Hematopoietic multipotent progenitor cell treated with erythropoietin and hydrocortisone succinate and interleukin-3 and kit ligand, for 6 days (in vitro differentiated cells): ENCODE measurements at regions not wholly inside any gene's neighbourhood (a gene's known extent, or its start where the extent isn't known, plus 50 kb on each side); places are given as distances from the start of the nearest gene placed in this dataset.

Experiments used
- DNase-seq: peaks from one replicate; pipeline ENCODE4 v3.0.0-alpha.2; 2015

DNA sequence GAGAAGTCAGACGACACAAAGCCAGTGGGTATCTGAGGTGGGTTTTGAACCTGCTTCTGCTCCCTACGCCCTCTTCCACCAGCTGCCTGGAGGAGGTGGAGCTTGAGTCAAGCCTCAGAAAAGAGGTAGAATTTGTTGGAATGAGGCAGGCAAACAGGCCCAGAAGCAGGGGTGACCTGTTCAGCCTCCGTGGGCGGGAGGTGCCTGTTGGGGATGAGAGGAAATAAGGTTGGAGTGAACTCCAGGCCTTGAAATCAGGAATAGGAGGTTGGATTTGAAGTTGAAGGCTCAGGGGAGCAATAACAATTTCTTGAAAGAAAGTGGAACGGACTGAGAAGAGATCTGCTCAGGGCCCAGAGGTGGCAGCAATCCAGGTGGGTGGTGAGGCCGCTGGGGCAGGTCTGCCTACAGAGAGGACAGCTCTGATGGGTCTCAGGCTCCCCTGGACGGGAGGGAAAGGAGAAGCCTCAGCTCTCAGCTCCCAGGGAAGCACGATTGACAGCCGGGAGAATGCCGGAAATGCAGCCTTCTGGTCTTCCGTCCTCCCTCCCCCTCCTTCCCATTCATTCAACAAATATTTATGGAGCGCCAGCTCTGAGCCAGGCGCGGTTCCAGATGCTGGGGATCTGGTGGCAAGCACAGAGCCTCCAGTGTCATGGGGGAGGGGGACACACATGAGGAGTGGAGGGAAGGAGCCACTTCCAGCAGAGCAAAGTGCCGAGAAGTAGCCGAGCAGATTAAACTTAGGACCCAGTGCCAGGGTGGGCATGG lies 61.9 kb upstream of the CIBAR2 start:
- no peak for DNase-seq

DNA sequence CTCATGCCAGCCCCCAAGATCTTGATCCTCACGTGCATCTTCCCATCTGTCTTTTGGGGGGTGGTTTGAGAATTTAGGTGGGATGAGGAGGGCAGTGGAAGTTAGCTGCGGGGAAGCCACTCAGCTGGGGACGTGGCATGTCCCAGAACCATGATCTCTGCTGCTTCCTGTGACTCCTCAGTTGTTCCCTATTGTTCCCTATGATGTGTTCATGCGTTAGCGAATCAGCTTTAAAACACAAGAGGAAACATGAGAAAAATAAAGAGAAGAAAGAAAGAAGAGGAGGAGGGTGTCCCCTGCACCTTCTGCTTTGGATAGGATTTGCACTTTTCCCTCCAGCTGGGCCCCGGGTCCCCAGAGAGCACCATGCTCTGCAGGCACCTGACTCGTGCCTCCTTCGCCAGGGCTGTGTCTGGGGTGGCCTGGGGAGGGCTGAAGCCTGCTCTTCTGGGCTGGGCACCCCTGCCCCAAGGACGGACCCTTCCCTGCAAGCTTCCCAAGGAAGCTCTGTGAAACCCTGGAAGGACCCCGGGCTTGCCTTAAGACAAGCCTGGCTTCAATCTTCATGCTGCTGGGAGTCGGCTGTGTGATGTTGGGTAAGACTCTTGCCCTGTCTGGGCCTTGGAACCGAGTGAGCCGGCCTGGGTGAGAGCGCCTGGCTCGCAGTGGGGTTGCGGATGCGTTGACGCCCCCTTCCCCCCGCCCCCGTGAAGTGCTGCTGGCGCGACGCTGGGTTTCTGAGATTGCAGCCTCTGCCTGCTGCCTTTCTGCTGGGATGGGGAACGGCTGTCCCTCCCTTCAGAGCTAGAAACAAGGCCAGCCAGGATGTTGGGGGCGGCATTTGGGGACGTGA lies 62.8 kb upstream of the CIBAR2 start:
- DNase-seq = no peak

DNA sequence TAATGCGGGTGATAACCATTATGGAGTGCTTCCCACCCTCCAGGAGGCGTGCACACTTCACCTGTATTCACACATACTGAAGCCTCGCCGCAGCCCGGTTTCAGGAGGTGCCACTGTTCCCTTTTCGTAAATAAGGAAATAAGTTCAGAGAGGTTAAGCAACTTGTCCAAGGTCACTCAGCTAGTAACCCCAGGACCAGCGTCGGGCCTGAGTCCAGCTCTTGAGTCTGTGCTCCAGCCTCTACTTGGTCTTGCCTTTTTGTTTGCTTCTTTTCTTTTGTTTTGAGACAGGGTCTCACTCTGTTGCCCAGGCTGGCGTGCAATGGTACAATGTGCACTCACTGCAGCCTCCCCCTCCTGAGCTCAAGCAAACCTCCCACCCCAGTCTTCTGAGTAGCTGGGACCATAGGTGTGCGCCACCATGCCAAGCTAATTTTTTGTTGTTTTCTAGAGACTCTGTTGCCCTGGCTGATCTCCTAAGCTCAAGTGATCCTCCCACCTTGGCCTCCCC lies 63.5 kb upstream of the CIBAR2 start:
- no peak for DNase-seq

DNA sequence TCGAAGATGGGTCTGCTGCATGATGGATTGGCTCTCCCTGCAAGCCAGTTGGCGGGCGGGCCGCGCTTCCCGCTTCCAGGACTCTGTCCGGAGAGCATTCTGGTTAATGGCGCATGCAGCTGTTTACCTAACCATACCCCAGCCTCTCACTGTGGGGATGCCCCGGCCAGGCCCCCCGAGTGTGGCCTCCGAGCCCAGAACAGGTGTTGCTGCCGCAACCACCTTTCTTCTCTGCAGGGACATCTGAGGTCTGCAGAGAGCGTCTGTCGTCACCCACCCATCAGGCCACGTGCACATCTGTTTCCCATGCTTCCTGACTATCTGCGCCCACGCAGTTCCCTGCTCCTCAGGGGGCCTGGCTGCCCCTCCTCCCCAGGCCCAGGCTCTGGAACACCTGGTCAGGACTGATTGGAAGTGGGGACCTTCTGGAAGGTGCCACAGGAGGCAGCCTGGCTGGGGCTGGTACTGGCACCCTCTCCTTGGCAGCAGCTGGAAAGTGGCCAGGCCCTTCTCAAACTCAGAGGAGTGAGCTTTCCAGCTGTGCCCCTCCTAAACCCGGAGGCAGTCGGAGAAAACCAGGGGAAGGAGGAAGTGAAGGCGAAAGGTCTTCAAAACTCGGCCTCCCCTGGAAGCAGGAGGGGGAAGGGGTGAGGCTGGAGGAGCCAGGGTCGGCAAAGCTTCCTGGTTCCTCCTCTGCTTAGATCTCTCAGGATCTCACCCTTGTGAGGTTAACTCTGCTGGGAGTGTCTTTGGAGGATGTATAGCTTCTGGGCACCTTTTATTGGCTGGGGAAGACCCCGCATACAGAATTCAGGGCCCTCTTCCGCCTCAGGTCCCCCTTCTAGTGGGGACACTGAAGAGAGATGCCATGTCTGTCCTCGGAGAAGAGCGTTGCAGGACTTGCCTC lies 64.5 kb upstream of the CIBAR2 start:
- DNase-seq = no peak

DNA sequence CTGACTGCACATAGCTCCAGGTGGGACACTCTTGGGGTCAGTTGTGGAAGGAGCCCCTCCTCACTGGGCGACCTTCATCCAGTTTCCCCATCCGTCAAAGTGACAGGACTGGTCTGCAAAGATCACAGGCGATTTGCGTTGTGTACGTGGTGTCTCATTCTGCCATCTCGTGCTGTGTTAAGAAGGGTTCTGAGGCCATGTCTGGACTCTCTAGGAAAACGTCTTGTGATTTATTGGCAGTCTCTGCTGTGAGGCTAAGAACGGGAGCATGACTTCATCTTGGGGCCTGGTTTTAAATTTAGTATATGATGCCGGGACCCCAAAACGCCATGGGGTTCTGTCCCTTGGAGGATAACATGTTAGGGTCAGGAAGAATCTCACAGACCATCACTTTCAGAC lies 65.2 kb upstream of the CIBAR2 start:
- no peak for DNase-seq

DNA sequence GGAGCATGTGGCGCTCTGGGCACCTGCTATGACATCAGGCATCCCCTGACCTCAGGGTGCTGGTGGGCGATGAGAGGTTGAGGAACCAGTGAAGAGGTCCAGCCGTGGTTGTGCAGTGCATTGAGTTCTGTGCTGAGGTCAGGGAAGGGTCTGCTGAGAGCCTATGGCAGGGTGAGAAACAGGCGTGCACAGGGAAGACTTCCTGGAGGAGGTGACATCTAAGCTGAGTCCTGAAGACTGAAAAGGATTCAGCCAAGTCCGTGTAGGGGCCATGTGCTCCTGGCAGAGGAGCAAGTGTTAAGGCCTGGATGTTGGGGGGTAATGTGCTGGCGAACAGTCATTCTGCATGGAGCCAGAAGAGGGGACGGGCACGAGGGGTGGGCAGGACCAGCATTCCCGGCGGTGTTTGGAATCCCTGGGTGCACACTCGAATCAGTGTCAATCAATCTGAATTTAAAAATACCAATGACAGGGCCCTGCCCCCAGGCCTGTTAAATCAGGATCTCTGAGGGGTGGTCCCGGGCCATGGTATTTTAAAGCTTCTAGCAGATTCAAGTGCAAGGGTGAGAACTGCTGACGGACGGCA lies 65.8 kb upstream of the CIBAR2 start:
- DNase-seq = no peak

DNA sequence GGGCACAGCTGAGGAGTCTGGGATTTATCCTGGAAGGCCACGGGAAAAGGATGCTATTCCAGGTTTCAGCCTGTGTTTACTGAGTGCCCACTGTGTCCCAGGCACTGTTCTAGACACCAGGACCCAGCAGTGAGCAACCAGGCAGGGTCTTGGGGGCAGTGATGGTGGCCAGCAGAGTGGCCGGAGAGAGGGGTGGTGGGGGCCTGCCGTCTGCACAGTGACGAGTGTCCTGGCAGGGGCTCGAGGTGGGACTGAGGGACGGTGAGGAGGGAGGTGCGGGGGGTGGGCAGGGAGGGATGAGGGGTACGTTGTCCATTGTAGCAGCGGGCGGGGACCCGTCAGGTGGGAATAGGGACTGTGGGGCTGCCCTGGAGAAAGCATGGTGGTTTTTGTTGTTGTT lies 66.3 kb upstream of the CIBAR2 start:
- DNase-seq = no peak

DNA sequence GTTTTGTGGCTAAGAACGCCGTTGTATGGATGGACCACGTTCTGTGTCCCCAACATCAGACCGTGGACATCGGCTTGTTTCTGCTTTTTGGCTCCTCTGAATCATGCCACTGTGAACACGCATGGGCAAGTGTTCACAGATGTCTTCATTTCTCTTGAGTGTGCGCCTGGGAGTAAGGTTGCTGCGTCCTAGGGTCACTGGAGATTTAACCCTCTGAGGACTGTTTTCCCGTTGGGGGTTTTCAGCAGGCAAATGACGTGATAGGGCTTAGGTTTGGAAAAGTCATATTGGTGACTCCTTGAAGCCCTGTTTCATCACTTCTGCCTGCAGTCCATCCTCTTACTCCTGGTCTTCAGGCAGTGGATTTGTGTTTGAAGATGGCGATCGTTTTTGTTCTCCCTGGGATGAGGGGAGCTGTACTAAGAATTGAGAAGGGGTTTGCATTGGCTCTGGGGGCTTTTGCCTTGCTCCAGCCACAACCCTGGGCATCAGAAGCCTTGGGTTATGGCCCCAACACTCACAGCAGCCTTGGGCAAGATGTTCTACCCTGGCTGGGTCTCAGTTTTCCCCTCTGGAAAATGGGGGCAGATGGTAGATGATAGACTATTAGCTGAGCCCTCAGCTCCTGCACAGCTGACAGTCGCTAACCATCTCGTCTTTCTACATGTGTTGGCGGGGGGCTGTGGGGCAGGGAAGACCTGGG lies 67.2 kb upstream of the CIBAR2 start:
- no peak for DNase-seq

DNA sequence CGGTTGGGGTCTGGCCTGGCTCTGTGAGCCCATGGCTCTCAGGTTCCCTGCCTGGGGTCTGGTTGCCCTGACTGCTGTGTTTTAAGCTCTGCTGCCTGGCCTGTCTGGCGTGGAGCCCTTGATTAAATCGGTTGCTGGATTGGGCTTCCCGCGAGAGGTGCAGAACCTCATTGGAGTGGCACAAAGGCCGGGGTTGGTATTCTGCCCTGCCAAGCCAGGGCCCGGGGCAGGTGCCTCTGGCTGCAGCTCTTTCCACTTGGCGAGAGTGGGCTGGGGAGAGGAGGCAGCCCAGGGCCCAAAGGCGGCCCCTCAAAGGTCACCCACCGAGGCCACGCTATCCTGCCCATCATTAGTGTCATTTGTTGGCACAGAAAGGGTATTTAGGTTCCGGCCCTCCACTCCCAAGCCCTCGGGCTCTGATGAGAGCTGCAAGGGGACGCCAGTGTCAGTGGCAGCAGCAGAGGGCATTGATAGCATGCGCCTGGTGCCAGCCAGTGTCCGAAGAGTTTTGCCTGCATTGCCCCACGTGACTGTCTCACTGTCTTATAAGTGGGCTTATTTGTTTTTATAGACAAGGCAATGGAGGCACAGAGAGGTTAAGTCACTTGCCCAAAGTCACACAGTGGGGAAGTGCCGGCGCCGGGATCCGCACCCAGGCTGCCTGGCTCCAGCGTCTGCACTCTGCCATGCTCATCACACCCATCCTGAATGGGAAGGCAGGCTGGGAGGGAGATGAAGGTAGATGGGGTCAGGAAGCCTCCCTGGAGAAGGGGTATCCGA lies 68.0 kb upstream of the CIBAR2 start:
- no peak for DNase-seq

DNA sequence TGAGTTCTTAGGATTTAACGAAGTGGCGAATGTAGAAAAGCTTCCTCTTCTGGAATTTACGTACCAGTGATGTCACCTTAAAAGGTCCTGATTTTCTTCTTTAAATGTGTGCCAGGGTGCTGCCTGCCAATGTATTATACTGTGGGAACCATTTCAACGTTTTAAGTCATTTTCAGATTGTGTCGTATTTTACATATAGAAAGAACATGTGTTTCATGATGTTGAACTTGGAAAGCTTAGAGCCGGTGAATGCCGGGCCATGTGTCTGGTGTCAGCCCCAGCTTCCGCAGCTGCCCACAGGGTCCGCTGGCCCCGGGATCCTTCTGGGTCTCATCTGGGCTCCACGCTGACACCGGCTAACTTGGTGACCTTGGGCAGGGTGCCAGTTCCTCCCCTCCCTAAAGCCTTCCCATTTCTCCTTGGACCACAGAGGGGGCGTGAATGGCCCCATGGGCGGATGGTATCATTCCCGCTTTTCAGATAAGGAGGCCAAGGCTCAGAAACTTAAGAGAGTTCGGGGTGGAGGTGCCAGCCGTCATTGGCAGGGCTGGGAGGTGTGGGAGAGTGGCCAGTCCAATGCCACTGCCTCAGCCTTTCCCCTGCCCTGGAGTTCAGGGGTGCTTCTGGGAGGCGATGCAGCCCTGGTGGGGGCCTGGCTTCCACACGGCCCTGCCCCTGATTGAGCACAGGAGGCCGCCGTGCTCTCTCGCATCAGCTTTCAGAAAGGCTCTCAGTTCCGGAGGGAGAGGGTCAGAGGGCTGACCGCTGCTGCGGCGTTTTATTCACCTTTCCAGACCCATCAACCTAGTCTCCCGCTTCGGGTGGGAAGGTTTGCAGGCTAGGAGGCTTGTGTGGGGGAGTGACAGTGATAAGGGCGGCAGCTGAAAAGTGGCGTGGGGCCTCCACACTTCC lies 68.8 kb upstream of the CIBAR2 start:
- no peak for DNase-seq

DNA sequence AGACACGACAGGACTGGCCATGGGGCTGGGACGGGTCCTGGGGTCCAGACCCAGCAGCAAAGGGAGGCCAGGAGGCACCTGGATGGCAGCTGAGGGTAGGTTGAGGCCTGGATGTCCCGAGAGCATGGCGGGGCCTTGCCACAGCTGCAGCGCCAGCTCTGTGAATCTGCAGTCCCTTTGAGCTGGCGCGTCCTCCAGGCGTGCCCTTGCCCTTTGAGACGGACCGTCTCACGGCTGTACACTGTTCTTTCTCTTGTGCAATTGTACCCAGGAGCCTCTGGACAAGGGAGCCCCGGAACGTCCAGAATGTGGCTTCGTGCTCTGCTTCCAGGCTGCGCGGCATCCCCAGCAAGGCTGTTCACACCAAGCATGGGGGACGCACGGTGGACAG lies 69.5 kb upstream of the CIBAR2 start:
- DNase-seq = no peak

DNA sequence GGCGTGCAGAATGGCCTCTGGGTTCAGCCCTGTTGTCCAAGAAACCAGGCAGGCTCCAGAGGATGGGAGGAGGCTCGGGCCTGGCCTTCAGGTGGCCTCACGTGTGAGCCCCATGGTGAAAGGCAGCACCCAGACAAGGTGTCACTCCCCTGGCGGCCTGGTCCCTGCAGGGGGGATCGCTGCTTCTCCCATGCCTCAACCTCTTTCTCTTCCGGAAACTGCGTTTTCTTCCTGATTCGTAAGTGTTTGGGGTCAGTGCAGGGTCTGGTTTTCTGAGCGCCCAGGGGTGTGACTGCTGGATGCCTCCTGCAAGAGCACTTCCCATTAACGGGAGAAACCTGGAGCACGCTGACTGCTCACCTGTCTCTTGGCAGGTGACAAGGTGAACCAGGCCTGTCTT lies 70.0 kb upstream of the CIBAR2 start:
- no peak for DNase-seq

DNA sequence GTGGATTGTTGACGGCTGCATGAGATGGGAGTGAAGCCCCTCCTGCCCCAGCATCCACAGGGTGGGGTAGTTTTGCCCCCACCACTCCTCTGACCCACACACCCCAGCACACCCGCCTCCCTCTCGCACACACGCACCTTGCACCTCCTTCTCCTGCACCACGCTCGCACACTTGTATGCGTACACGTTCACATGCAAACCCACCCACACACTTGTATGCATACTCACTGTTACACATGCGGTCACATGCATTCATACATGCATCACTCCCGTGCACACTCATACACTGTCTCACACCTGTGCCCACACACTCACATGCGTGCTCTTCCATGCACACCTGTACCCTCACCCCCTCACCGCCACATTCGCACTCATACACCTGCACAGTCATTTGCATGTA lies 70.5 kb upstream of the CIBAR2 start:
- no peak for DNase-seq

DNA sequence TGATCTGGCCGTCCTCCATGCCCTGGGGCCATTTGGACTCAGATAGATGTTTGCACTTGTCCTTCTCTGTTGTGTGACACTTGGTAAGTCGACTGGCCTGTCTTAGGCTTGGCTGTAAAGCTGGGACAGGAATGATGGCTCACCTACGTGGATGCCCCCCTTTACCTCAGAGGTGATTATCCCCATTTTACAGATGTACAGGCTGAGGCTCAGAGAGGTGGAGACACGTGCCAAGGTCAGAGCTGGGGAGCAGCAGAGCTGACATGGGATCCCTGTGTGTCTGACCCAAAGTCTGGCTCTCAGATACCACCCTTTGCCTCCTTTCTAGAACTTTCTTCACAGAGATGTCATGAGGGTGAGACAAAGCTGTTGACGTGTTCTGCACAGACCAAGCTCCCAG lies 71.3 kb upstream of the CIBAR2 start:
- no peak for DNase-seq

DNA sequence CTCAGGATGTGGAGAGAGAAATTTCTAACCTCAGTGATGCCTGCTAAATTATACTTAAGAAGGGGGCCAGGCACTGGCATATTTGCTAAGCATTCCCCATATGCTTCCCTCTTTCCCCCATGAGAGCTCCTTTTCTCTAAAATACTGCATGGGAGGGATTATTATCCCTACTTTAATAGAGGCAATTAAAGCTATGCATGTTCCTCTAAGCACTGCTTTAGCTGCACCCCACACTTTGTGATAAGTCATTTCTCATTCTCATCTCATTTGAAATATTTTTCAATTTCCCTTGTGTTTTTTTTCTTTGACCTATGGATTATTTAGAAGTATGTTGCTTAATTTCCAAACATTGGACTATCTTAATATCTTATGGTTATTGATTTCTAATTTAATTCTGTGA lies 72.1 kb upstream of the CIBAR2 start:
- no peak for DNase-seq

DNA sequence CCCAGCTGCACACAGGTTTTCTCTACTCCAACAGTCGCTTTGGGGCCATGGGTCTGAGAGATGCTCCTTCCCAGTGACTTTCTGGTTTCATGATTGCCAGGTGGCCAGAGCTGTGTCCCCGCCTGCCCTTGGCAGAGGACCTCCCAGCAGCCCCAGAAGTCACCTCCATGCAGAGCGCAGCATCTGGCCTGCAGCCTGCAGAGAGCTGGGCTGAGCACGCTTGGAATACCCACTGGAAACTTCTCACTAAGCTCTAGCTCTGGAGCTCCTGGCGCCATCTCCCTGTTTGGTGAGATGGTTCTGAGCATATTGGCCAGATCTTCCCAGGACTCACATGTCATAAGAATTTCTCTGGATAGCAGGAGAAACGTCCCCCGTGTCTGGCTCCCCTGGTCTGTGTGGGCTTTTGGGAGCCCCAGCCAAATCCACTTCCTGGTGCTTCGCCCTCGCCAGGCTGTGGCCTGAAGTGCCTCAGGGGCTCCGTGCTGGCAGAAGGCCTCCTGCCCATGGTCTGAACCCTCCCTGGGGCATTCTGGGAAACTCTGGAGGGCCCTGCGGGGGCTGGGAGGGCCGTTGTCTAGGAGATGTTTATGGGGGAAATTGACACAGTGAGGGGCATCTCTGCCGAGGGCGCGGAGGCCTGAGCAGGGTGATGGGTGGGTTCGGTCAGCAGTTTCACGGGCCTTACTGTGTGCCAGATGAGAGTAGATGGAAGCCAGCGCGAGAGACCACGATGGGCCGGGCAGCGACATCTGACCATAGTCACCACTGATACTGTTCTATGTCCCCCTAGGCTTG lies 73.2 kb upstream of the CIBAR2 start:
- DNase-seq = no peak

DNA sequence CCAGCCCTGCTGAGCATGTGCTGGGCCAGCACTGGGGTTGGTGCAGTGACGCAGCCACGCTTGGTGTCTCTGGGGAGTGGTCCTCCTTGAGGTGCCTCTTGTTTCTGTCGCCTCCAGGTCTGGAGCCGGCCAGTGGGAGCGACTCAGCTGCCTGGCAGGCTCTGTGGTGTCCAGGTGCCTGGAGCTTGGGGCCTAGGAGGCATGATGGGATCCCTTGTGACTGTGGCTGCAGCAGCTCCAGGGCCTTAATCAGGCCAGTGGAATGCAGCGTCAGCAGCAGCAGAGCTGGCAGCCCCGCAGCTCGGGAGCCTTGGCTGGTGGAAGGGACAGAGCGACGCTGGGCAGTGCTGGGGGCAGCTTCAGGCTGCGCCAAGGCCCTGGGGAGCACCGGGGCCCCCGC lies 74.7 kb upstream of the CIBAR2 start:
- DNase-seq = no peak

DNA sequence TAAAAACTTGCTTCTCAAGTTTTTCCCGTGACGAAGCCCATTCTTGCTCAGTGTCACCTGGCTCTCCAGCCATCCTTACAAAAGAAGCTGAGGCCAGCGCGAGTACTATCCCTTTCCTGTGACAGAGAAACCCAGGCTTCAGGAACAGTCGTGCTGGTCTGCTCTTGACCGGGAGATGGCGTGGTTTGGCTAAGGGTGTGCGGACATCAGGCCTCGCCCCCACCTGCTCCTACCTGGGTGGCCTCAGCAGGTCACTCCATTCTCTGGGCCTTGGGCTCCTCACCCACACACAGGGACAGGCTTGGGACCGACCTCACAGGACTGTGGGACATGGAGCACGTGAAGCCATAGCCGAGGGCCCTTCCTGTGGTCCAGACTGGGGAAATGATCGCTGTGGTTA lies 75.2 kb upstream of the CIBAR2 start:
- no peak for DNase-seq

DNA sequence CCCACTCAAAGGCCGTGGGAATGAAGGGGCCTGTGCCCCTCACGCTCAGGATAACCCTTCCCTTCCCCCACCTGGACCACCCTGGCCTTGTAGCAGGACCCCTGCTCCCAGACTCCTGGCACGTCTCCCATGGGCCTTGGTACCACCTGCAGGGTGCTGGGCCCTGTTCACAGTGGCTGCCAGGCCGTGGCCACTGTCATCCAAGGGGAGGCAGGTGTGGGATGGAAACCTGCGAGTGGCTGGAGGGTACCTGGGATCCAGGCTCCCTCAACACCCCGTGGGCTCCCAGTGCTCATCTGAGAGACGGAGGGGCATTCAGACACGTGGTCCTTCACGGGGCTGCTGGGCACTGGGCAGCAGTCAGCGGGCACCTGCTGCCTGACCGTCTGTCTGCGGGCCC lies 75.6 kb upstream of the CIBAR2 start:
- no peak for DNase-seq
